ENCODE measurements at regions not wholly inside any gene's neighbourhood (a gene's known extent, or its start where the extent isn't known, plus 50 kb on each side); places are given as distances from the start of the nearest gene placed in this dataset.

GRCh38 chr6:168369786-168370185 lies 50.2 kb upstream of the DACT2 start:
- TF ChIP-seq CTCF (conservative IDR thresholded peaks at IDR 0.05): no peak
- Mint-ChIP-seq H3K36me3 (ENCODE audit: low read depth) (no peaks in the 10 kb centered on the region), H3K27ac (no peak overlapping the region), H3K27me3 (ENCODE audit: insufficient read depth) (peaks cover 15% of the 10 kb centered on the region), H3K4me1 (peaks cover 8% of the 10 kb centered on the region), H3K4me3 (no peak overlapping the region), H3K9me3 (peaks cover 7% of the 10 kb centered on the region)
- no peak overlapping the region for H3K9ac ChIP-seq (ENCODE audit: extremely low read depth, low read length, poor library complexity, severe bottlenecking)
- no peaks in the 10 kb centered on the region for H3K36me3 ChIP-seq (ENCODE audit: control insufficient read depth, insufficient read depth, low read length)
- no peak overlapping the region for H3K4me3 ChIP-seq (ENCODE audit: low read length)
- H3K27me3 ChIP-seq (ENCODE audit: control insufficient read depth, insufficient read depth, low read length, poor library complexity, severe bottlenecking): no peaks in the 10 kb centered on the region
- peaks cover 11% of the 10 kb centered on the region for H3K9me3 ChIP-seq (ENCODE audit: control insufficient read depth, low read length)
- 88 to 91% methylated on average over 12 to 13 of the region's 13 CpGs for WGBS, 2 experiments (ENCODE audit: insufficient coverage in 1 of 2, insufficient read length in 1 of 2)
- H3K4me1 ChIP-seq (ENCODE audit: control insufficient read depth, insufficient read depth, low read length): no peaks in the 10 kb centered on the region
- no peak for DNase-seq
- no peak overlapping the region for H3K27ac ChIP-seq (ENCODE audit: low read depth, low read length)

- peaks cover 8% of the 10 kb centered on the region for H3K4me1 Mint-ChIP-seq
- no peaks in the 10 kb centered on the region for H3K4me1 ChIP-seq (ENCODE audit: control insufficient read depth, insufficient read depth, low read length)
- H3K27me3 Mint-ChIP-seq (ENCODE audit: insufficient read depth): peaks cover 14% of the 10 kb centered on the region
- TF ChIP-seq CTCF (conservative IDR thresholded peaks at IDR 0.05): peak; percentile 97
- no peak overlapping the region for H3K4me3 Mint-ChIP-seq
- no peak overlapping the region for H3K4me3 ChIP-seq (ENCODE audit: low read length)
- no peak overlapping the region for H3K27ac Mint-ChIP-seq
- no peak overlapping the region for H3K9ac ChIP-seq (ENCODE audit: extremely low read depth, low read length, poor library complexity, severe bottlenecking)
- H3K27me3 ChIP-seq (ENCODE audit: control insufficient read depth, insufficient read depth, low read length, poor library complexity, severe bottlenecking): no peaks in the 10 kb centered on the region
- DNase-seq: peak; percentile 94
- WGBS, 2 experiments (ENCODE audit: insufficient coverage in 1 of 2, insufficient read length in 1 of 2): 69% methylated on average over 33 to 43 of the region's 43 CpGs
- no peaks in the 10 kb centered on the region for H3K36me3 Mint-ChIP-seq (ENCODE audit: low read depth)
- peaks cover 7% of the 10 kb centered on the region for H3K9me3 Mint-ChIP-seq
- H3K36me3 ChIP-seq (ENCODE audit: control insufficient read depth, insufficient read depth, low read length): no peaks in the 10 kb centered on the region
- peaks cover 11% of the 10 kb centered on the region for H3K9me3 ChIP-seq (ENCODE audit: control insufficient read depth, low read length)
- H3K27ac ChIP-seq (ENCODE audit: low read depth, low read length): no peak overlapping the region
These were observed 50.9 kb upstream of the DACT2 start for GRCh38 chr6:168370310-168370991.

- H3K36me3 ChIP-seq (ENCODE audit: control insufficient read depth, insufficient read depth, low read length): no peaks in the 10 kb centered on the region
- Mint-ChIP-seq H3K4me3 (no peak overlapping the region), H3K27me3 (ENCODE audit: insufficient read depth) (peaks cover 13% of the 10 kb centered on the region), H3K27ac (no peak overlapping the region), H3K36me3 (ENCODE audit: low read depth) (no peaks in the 10 kb centered on the region), H3K9me3 (peaks cover 5% of the 10 kb centered on the region), H3K4me1 (peaks cover 8% of the 10 kb centered on the region)
- WGBS, 2 experiments (ENCODE audit: insufficient coverage in 1 of 2, insufficient read length in 1 of 2): 92 to 93% methylated on average over 11 of the region's 11 CpGs
- no peak for TF ChIP-seq CTCF (conservative IDR thresholded peaks at IDR 0.05)
- H3K27ac ChIP-seq (ENCODE audit: low read depth, low read length): no peak overlapping the region
- peaks cover 6% of the 10 kb centered on the region for H3K9me3 ChIP-seq (ENCODE audit: control insufficient read depth, low read length)
- H3K9ac ChIP-seq (ENCODE audit: extremely low read depth, low read length, poor library complexity, severe bottlenecking): no peak overlapping the region
- no peak overlapping the region for H3K4me3 ChIP-seq (ENCODE audit: low read length)
- H3K27me3 ChIP-seq (ENCODE audit: control insufficient read depth, insufficient read depth, low read length, poor library complexity, severe bottlenecking): no peaks in the 10 kb centered on the region
- DNase-seq: no peak
- no peaks in the 10 kb centered on the region for H3K4me1 ChIP-seq (ENCODE audit: control insufficient read depth, insufficient read depth, low read length)
These were observed 51.6 kb upstream of the DACT2 start for GRCh38 chr6:168371185-168371584.

All from endodermal cell (in vitro differentiated cells).